Upper lobe of right lung (tissue), 1 donor: ENCODE measurements at regions not wholly inside any gene's neighbourhood (a gene's known extent, or its start where the extent isn't known, plus 50 kb on each side); places are given as distances from the start of the nearest gene placed in this dataset.
"Not testable (repeated sequence)": the region's sequence is repeated elsewhere in the genome, so short reads cannot be mapped to it uniquely, and the experiment has no call there.

Experiments used
- ATAC-seq: fragments of 200-7000 bp; cut with Tn5 transposase; one replicate; pipeline ENCODE4 v1.9.1; 2020; ENCODE audit warnings: mild to moderate bottlenecking, moderate library complexity
- DNase-seq: peaks from one replicate; pipeline ENCODE4 v3.0.0-alpha.2; 2020
- H3K27ac ChIP-seq: fragments of 200-600 bp; one replicate; pipeline ENCODE4 v1.8.0; 2022
- H3K27me3 ChIP-seq: fragments of 200-600 bp; one replicate; pipeline ENCODE4 v1.8.0; 2022; ENCODE audit warnings: mild to moderate bottlenecking
- H3K36me3 ChIP-seq: fragments of 200-600 bp; one replicate; pipeline ENCODE4 v1.8.0; 2022
- H3K4me1 ChIP-seq: fragments of 200-600 bp; one replicate; pipeline ENCODE4 v1.8.0; 2022
- H3K4me3 ChIP-seq: fragments of 200-600 bp; one replicate; pipeline ENCODE4 v1.8.0; 2022; ENCODE audit warnings: mild to moderate bottlenecking
- H3K9me3 ChIP-seq: fragments of 200-600 bp; one replicate; pipeline ENCODE4 v1.8.0; 2022
- CTCF ChIP-seq: fragments of 200-600 bp; IDR thresholded peaks from one replicate; pipeline ENCODE4 v1.8.0; 2022; ENCODE audit warnings: antibody characterized with exemption
- intact Hi-C: fragments of 100-400 bp; cut with DNase I; formaldehyde crosslinking; loops from one replicate; pipeline ENCODE4 v1.11.0; 2022
- donor health status: DM: no; HTN: yes; CAD: no; lungs with severe emphysema.

GRCh38 chr14:43285575-43285974 is 1221.5 kb downstream of the FSCB start:
- Histone ChIP-seq H3K4me1 (no peaks in the 10 kb centered on the region), H3K27ac (no peak overlapping the region), H3K36me3 (no peaks in the 10 kb centered on the region), H3K4me3 (no peak overlapping the region), H3K9me3 (no peaks in the 10 kb centered on the region), H3K27me3 (no peaks in the 10 kb centered on the region)
- TF ChIP-seq CTCF: no peak
- DNase-seq (no peak), ATAC-seq (no peak)
- intact Hi-C loops: no loop called here

- no peak for TF ChIP-seq CTCF
- Histone ChIP-seq H3K27ac (no peak overlapping the region), H3K27me3 (no peaks in the 10 kb centered on the region), H3K4me3 (no peak overlapping the region), H3K36me3 (no peaks in the 10 kb centered on the region), H3K4me1 (no peaks in the 10 kb centered on the region), H3K9me3 (no peaks in the 10 kb centered on the region)
- ATAC-seq (no peak), DNase-seq (no peak)
- intact Hi-C loops: no loop called here
Measured at GRCh38 chr14:43260056-43260455, 1247.0 kb downstream of the FSCB start.

GRCh38 chr14:43258396-43258795 is 1248.7 kb downstream of the FSCB start:
- H3K36me3 ChIP-seq: no peaks in the 10 kb centered on the region
- ATAC-seq (no peak), DNase-seq (no peak)
- no peaks in the 10 kb centered on the region for H3K9me3 ChIP-seq
- TF ChIP-seq CTCF: no peak
- H3K27me3 ChIP-seq: no peaks in the 10 kb centered on the region
- intact Hi-C loops: no loop called here
- H3K27ac ChIP-seq: no peak overlapping the region
- H3K4me3 ChIP-seq: no peak overlapping the region
- H3K4me1 ChIP-seq: no peaks in the 10 kb centered on the region

- ATAC-seq, DNase-seq, intact Hi-C loops, H3K4me1 ChIP-seq, H3K27ac ChIP-seq, H3K36me3 ChIP-seq, H3K27me3 ChIP-seq, H3K9me3 ChIP-seq, H3K4me3 ChIP-seq: not testable (repeated sequence)
Measured at GRCh38 chr14:43256996-43257395, 1250.1 kb downstream of the FSCB start.

GRCh38 chr14:43252866-43253265 is 1254.2 kb downstream of the FSCB start:
- no peak overlapping the region for H3K4me3 ChIP-seq
- TF ChIP-seq CTCF: no peak
- H3K36me3 ChIP-seq: no peaks in the 10 kb centered on the region
- intact Hi-C loops: no loop called here
- DNase-seq (no peak), ATAC-seq (no peak)
- no peak overlapping the region for H3K27ac ChIP-seq
- H3K27me3 ChIP-seq: no peaks in the 10 kb centered on the region
- H3K9me3 ChIP-seq: no peaks in the 10 kb centered on the region
- no peaks in the 10 kb centered on the region for H3K4me1 ChIP-seq

- no peaks in the 10 kb centered on the region for H3K36me3 ChIP-seq
- no peak for TF ChIP-seq CTCF
- DNase-seq (no peak), ATAC-seq (no peak)
- H3K9me3 ChIP-seq: no peaks in the 10 kb centered on the region
- H3K27ac ChIP-seq: no peak overlapping the region
- H3K4me1 ChIP-seq: no peaks in the 10 kb centered on the region
- no peaks in the 10 kb centered on the region for H3K27me3 ChIP-seq
- no peak overlapping the region for H3K4me3 ChIP-seq
- intact Hi-C loops: no loop called here
Measured at GRCh38 chr14:43249591-43249990, 1257.5 kb downstream of the FSCB start.
